Activated naive CD4-positive, alpha-beta T cell treated with anti-CD3 and anti-CD28 coated beads, Interleukin-2, amount 10 ng/mL, durations not matched to agents 7 days and 5 days (primary cell): ENCODE measurements at regions not wholly inside any gene's neighbourhood (a gene's known extent, or its start where the extent isn't known, plus 50 kb on each side); places are given as distances from the start of the nearest gene placed in this dataset.

Experiments used
- CTCF ChIA-PET: fragments of 350-600 bp; sonication (Branson Sonifier 250); formaldehyde crosslinking; loops from one replicate; lab custom pipeline; 2021; ENCODE audit warnings: antibody characterized with exemption; lab: Charles Lee
- DNase-seq: peaks from one replicate; pipeline ENCODE4 v3.0.0-alpha.2; 2020
- H3K27ac Mint-ChIP-seq: one replicate; pipeline ENCODE4 v1.8.0; 2021; ENCODE audit warnings: mild to moderate bottlenecking, moderate library complexity, mixed read lengths
- H3K27me3 Mint-ChIP-seq: one replicate; pipeline ENCODE4 v1.8.0; 2021; ENCODE audit warnings: mild to moderate bottlenecking, mixed read lengths
- H3K36me3 Mint-ChIP-seq: one replicate; pipeline ENCODE4 v1.8.0; 2021; ENCODE audit warnings: mixed read lengths
- H3K4me1 Mint-ChIP-seq: one replicate; pipeline ENCODE4 v1.8.0; 2021; ENCODE audit warnings: mixed read lengths
- H3K4me3 Mint-ChIP-seq: one replicate; pipeline ENCODE4 v1.8.0; 2021; ENCODE audit warnings: mild to moderate bottlenecking, moderate library complexity, mixed read lengths
- H3K9me3 Mint-ChIP-seq: one replicate; pipeline ENCODE4 v1.8.0; 2021; ENCODE audit warnings: mixed read lengths

DNA sequence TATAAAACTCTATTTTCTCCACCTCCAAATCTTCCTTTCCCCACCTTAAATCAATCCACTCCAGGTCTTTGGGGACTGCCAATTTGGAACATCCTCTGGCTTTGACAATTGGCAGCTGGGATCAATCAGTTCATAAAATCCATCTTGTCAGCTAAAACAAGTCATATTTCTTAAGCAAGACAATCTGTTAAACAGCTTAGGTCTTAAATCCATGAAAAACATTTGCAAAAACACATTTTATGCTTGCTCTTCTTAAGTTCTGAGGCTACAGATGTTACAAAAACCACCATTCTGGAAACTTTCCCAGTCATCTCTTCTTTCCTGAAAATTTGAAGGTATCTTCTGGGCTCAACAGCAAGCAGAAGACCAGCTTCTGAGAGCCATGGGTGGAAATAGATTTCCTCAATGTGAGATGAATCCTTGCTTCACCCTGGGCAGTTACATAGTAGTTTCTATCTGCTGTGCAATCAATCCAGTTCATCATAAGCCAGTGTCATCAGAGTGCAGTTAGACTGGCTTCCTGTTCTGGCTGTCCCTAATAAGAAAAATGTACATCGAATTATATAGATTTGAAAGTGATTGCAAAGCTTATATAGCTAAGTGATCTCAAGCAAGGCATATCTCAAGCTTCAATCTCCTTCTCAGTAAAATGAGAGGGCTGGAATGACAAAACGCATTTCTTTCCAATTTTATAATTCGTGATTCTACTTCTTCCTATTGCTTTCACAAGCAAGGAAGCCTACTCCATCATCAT lies 402.7 kb upstream of the INTU start:
- no peaks in the 10 kb centered on the region for H3K36me3 Mint-ChIP-seq
- H3K27me3 Mint-ChIP-seq: no peaks in the 10 kb centered on the region
- CTCF ChIA-PET: no interaction called here
- no peaks in the 10 kb centered on the region for H3K4me1 Mint-ChIP-seq
- H3K4me3 Mint-ChIP-seq: no peak overlapping the region
- DNase-seq: no peak
- H3K27ac Mint-ChIP-seq: no peak overlapping the region
- peaks cover 3% of the 10 kb centered on the region for H3K9me3 Mint-ChIP-seq

DNA sequence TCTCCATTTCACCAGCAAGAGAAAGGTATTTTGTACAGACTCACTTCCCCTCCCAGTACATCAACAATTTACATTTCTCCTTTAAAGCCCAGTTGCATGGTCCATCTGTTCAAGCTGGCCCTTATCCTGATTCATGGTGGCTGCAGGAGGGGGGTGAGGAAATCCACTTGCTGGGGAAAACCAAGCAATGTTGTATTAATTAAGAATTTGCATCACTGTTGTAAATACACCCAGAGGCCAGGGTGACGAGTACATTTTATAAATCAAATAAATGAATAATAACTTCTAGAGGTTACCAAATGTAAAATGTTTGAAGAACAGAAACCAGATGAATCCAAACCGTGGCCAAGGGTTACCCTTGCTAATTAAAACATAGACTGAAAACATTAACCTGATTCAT lies 395.9 kb upstream of the INTU start:
- Mint-ChIP-seq H3K27me3 (no peaks in the 10 kb centered on the region), H3K4me1 (no peaks in the 10 kb centered on the region), H3K27ac (no peak overlapping the region), H3K9me3 (no peaks in the 10 kb centered on the region), H3K36me3 (no peaks in the 10 kb centered on the region), H3K4me3 (no peak overlapping the region)
- DNase-seq: no peak
- CTCF ChIA-PET: no interaction called here

DNA sequence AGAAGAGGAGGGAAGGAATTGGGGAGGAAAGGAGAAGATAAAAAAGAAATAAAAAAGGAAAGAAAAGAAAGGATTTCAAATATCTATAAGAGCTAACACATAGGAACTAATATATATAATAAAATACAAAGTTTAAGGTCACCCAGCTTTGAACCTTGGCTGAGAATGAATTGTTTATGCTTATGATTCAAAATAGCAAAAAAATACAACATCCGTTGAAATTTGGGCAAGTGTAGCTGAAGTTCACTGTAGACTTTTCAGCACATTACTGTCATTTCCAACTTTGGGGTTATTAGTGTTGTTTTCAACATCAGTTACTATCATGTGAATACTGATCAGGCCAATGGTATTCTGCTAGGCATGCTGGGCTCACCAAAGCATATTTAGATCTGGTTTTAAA lies 395.2 kb upstream of the INTU start:
- no peak overlapping the region for H3K4me3 Mint-ChIP-seq
- no peak for DNase-seq
- no peaks in the 10 kb centered on the region for H3K27me3 Mint-ChIP-seq
- H3K9me3 Mint-ChIP-seq: no peaks in the 10 kb centered on the region
- no peaks in the 10 kb centered on the region for H3K4me1 Mint-ChIP-seq
- no peaks in the 10 kb centered on the region for H3K36me3 Mint-ChIP-seq
- CTCF ChIA-PET: no interaction called here
- no peak overlapping the region for H3K27ac Mint-ChIP-seq

DNA sequence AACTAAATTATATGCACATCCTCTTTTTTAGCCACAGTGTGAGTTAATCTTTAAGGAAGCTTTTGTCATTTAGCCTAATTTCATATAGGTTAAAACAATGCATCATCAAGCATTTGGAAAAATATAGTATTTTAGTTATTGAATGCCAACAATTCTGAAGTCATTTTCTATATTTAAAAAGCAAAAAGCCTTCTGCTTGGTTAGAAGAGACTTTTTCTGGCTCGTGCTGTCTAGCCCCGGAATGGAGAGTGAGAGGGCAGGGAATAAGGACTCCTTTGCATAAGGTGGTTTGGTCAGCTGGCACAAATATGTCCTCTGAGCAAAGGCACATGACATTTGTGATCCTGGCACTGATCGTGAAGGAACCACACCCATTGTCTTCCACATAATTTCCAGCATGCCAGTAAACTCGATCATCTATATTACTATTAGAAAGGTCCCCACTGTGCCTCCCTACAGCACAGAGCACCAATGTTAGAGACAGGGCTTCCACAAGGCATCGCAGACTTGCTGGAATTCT lies 393.7 kb upstream of the INTU start:
- Mint-ChIP-seq H3K4me3 (no peak overlapping the region), H3K27ac (no peak overlapping the region), H3K36me3 (no peaks in the 10 kb centered on the region), H3K4me1 (no peaks in the 10 kb centered on the region), H3K9me3 (no peaks in the 10 kb centered on the region), H3K27me3 (no peaks in the 10 kb centered on the region)
- no peak for DNase-seq
- CTCF ChIA-PET: no interaction called here

DNA sequence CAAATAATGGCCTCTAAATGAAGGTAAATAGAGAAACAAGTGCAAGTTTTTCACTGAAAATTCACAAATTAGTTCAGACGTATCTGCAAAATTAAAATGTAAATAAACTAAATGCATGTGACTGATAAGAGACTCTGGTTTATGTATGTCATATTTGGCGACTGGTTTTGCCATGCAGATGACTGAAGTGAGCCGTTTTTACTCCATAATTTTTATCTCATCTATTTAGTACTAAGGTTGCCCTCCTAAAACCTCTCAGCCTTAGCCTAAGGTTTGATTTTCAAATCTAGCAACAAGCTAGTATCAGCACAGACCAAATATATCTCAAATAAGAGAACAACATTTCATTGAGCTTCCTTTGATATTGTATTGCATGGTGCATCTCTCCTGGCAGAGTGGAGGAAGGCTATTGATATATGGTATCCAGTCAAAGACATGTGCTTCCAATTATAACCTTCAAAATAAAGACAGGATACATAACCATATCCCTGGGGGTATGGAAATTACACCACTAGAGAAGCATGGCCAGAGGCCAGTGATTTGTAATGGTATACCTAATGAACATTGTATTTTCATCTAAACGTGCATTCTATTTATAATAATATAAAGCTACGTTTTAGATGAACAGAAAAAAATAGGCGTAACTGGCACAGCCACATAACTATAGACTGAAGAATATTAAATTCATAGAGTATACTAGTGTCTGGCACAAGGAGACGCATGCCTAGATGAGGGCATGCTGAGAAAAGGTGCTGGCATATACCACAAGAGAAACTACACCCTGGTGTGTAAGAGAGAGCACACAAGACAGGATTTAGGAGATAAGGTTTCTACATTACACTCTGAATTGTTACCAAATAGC lies 392.6 kb upstream of the INTU start:
- Mint-ChIP-seq H3K36me3 (no peaks in the 10 kb centered on the region), H3K27ac (no peak overlapping the region), H3K4me1 (no peaks in the 10 kb centered on the region), H3K27me3 (no peaks in the 10 kb centered on the region), H3K9me3 (no peaks in the 10 kb centered on the region), H3K4me3 (no peak overlapping the region)
- DNase-seq: no peak
- CTCF ChIA-PET: no interaction called here

DNA sequence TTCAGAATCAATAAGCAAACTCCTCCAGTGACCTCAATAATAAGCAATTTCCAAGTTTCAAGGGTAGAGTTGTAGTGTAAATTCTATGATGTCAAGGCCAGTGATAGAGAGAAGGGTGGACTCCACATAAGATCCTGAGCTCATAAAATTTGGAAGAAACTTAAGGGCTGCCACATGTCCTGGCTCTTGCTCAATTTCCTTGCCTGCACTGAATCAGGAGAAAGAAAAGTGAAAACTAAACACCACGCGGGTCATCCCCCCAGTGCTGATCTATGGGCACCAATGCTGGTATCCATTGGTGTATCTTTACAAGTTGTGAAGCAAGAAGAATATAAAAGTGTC lies 392.0 kb upstream of the INTU start:
- H3K27ac Mint-ChIP-seq: no peak overlapping the region
- no peak overlapping the region for H3K4me3 Mint-ChIP-seq
- H3K27me3 Mint-ChIP-seq: no peaks in the 10 kb centered on the region
- no peaks in the 10 kb centered on the region for H3K36me3 Mint-ChIP-seq
- CTCF ChIA-PET: no interaction called here
- no peaks in the 10 kb centered on the region for H3K4me1 Mint-ChIP-seq
- no peaks in the 10 kb centered on the region for H3K9me3 Mint-ChIP-seq
- DNase-seq: no peak

DNA sequence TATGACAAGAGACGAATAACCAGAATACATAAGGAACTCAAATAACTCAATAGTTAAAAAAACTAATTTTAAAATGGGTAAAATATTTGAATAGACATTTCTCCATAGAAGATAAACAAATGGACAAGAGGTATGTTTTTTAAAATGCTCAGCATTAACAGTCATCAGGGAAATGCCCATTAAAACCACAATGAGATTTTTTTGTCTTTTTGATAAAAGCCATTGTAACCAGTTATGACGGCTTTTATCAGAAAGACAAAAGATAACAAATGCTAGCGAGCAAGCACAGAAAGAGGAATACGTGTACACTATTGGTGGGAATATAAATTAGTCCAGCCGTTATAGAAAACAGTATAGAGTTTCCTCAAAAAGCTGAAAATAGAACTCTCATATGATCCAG lies 388.2 kb upstream of the INTU start:
- no peak overlapping the region for H3K4me3 Mint-ChIP-seq
- no peaks in the 10 kb centered on the region for H3K4me1 Mint-ChIP-seq
- H3K36me3 Mint-ChIP-seq: no peaks in the 10 kb centered on the region
- H3K9me3 Mint-ChIP-seq: no peaks in the 10 kb centered on the region
- H3K27me3 Mint-ChIP-seq: no peaks in the 10 kb centered on the region
- CTCF ChIA-PET: no interaction called here
- no peak overlapping the region for H3K27ac Mint-ChIP-seq
- no peak for DNase-seq

DNA sequence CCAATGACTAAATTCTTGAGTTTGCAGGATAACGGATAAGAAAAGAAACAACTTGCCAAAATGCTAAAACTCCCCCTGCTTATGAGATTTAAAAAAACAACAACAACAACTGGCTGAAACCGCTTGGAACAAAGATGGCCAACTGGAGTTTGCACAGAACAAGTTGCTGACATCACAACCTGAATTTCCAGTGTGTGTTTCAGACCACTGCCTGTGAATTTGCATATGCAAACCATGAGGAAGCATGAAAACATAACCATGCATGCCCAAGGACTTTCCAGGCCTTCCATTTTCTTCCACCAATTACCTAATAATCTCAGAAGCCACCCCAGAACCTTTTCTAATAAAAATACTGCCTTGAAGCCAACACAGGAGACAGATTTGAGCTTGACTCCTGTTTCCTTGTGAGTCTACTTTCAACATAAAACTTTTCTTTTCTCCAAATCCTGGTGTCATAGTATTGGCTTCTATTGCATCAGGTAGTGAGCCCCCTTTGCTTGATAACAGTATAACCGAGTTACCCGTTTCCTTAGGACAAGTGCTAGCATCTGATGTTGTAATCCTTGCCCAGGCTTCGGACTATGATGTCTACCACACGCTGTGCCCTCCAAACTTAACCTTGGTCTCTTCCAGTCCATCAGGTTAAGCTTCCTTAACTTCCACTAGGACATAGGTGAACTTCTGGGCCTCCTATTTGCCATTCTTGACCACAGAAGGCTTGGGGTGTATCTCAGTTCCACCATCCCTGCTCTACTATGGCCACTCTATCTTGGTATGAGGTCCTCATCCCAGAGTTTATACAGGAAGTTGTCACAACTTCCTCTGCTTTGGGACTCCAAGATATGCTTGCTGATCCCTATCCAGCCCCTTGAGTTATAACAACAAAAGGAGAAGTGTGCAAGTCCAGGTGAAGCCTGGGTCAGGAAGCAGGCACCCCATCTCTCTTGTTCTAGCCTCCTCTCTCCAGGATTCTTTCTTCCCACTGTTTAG lies 385.5 kb upstream of the INTU start:
- no peaks in the 10 kb centered on the region for H3K4me1 Mint-ChIP-seq
- CTCF ChIA-PET: no interaction called here

DNA sequence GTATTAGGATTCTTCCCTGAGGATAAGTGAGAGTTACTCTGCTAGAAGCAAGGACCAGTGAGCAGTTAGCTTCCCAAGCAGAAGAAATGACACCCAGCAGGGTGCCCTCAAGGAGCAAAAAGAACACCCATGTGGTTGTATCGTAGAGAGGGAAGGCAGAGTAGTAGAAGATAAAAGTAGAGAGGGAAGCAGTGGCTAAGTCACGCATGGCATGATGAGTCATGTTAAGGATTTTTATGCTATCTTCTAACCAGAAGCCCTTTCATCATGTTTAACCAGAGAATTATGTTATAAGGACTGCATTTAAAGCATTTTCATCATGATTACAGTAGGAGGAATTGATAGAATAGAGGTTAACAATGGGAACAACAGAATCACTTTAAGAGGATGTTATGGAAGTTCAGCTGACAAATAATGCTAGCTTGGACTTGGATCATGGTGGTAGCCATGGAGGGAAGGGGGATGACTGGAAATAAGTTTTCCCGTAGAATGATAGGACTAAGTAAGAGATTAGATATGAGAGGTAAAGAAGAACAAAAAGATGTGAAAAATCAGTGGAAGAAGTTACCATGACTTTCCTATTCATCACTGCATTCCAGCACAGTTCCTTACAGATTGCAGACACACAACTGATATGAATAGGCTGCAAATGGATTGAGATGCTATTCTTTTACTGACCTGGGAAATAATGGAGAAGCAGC lies 383.5 kb upstream of the INTU start:
- Mint-ChIP-seq H3K4me3 (no peak overlapping the region), H3K27ac (no peak overlapping the region), H3K27me3 (no peaks in the 10 kb centered on the region), H3K36me3 (no peaks in the 10 kb centered on the region), H3K4me1 (no peaks in the 10 kb centered on the region), H3K9me3 (peaks cover 3% of the 10 kb centered on the region)
- DNase-seq: no peak
- CTCF ChIA-PET: no interaction called here

More for the DNA sequence above, 385.5 kb upstream of the INTU start:
- DNase-seq: no peak
- Mint-ChIP-seq H3K36me3 (no peaks in the 10 kb centered on the region), H3K9me3 (no peaks in the 10 kb centered on the region), H3K4me3 (no peak overlapping the region), H3K27ac (no peak overlapping the region), H3K27me3 (no peaks in the 10 kb centered on the region)

DNA sequence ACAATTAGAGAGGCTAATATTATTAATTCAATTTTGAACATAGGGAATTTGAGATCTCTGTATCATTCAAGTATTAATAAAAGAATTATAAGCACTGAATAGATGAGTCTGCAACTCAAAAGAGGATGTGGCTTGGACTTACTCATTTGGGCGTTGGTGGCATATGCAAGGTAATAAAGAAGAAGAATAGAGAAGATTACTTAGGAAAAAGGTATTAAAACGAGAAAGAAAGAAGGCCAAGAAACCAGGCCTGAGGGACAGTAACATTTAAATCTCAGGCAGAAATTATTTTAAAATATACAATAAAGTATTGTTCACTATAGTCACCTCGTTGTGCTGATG lies 383.0 kb upstream of the INTU start:
- CTCF ChIA-PET: no interaction called here
- H3K9me3 Mint-ChIP-seq: peaks cover 6% of the 10 kb centered on the region

DNA sequence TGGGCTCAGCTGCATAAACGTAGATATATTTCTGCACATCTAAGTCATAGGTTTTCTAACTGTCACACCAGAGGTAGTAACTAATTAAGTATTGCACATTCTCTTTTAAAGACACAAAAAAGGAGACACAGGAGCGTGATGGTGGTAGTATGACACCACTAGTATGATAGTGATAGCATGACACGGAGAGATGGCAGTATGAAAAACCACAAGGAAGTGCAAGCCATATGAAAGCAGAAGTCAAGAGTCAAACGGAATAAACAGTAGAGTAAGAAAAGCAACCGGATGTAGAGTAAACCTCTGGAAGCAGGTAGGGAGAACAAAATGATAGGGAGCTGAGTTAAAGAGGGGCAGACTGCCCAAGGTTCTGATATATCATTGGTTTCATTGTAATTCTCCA lies 382.2 kb upstream of the INTU start:
- CTCF ChIA-PET: no interaction called here
- no peaks in the 10 kb centered on the region for H3K27me3 Mint-ChIP-seq
- H3K27ac Mint-ChIP-seq: no peak overlapping the region

More for the DNA sequence above, 383.0 kb upstream of the INTU start:
- no peaks in the 10 kb centered on the region for H3K27me3 Mint-ChIP-seq
- H3K27ac Mint-ChIP-seq: no peak overlapping the region
- no peaks in the 10 kb centered on the region for H3K4me1 Mint-ChIP-seq
- H3K4me3 Mint-ChIP-seq: no peak overlapping the region
- H3K36me3 Mint-ChIP-seq: no peaks in the 10 kb centered on the region
- no peak for DNase-seq

DNA sequence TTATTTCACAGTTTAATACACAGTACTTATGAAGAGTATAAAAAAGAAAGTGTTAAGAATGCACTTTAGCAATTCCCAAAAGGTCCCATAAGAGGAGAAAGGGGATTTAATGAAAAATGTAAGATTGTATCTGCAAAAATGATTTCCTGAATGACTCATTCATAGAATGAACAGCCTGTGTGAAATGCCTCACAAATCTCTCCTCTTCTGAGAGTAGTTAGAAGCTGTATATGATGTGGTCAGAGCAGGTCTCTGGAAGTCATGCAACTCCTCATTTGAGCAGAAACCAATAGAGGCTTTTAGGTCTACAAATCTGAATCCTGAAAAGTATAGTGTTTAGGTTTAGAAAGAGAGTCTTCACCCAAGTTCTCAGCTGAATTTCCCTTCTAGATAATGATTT lies 381.3 kb upstream of the INTU start:
- H3K27ac Mint-ChIP-seq: no peak overlapping the region
- no peak overlapping the region for H3K4me3 Mint-ChIP-seq
- CTCF ChIA-PET: no interaction called here
- peaks cover 6% of the 10 kb centered on the region for H3K9me3 Mint-ChIP-seq
- DNase-seq: no peak
- H3K4me1 Mint-ChIP-seq: no peaks in the 10 kb centered on the region
- H3K27me3 Mint-ChIP-seq: no peaks in the 10 kb centered on the region
- no peaks in the 10 kb centered on the region for H3K36me3 Mint-ChIP-seq

More for the DNA sequence above, 382.2 kb upstream of the INTU start:
- H3K4me1 Mint-ChIP-seq: no peaks in the 10 kb centered on the region
- peaks cover 6% of the 10 kb centered on the region for H3K9me3 Mint-ChIP-seq
- no peak overlapping the region for H3K4me3 Mint-ChIP-seq
- no peaks in the 10 kb centered on the region for H3K36me3 Mint-ChIP-seq
- no peak for DNase-seq

DNA sequence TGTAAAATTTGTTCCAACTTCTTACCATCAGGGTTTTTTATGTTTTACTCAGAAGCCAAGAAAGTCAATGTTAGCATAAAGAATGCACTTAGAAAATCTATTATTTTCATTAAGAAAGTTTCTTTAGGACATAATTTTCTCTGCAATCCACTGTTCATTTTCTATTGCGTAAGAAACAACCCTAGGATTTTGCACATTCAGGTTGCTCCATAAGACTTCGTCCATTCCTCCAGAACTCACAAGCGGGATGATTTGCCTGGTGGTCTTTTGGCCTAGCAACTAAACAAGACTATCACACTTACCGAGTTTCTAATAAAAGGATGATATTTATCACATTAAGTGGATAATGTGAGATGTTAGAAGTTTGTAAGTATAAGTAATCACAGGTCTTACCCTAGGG lies 376.3 kb upstream of the INTU start:
- Mint-ChIP-seq H3K9me3 (peaks cover 9% of the 10 kb centered on the region), H3K4me1 (no peaks in the 10 kb centered on the region), H3K4me3 (no peak overlapping the region), H3K27me3 (no peaks in the 10 kb centered on the region), H3K27ac (no peak overlapping the region), H3K36me3 (no peaks in the 10 kb centered on the region)
- CTCF ChIA-PET: no interaction called here
- DNase-seq: no peak

DNA sequence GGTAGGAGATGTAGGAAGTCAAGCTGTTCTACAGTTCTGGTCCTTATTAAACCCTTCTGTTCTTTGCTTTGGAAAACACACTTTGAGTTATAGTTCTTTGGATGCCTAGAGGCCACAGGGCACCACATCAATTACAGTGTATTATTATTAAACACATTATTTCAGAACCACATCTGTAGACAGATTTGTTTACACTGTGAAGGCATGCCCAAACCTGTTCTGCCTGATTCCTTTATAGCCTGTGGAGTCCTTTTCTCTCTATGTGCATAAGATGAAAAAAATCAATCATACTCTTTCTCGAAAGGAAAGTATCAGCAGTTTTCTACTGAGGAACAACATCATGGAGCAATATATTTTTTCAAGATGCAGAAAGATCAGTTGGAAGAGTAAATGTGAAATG lies 371.3 kb upstream of the INTU start:
- Mint-ChIP-seq H3K27ac (no peak overlapping the region), H3K4me1 (no peaks in the 10 kb centered on the region), H3K4me3 (no peak overlapping the region), H3K36me3 (no peaks in the 10 kb centered on the region), H3K27me3 (no peaks in the 10 kb centered on the region), H3K9me3 (peaks cover 5% of the 10 kb centered on the region)
- CTCF ChIA-PET: no interaction called here
- no peak for DNase-seq
